Prostate gland (tissue), 2 donors: ENCODE measurements at regions not wholly inside any gene's neighbourhood (a gene's known extent, or its start where the extent isn't known, plus 50 kb on each side); places are given as distances from the start of the nearest gene placed in this dataset.

Experiments
- POLR2A ChIP-seq: fragments of 450-650 bp; IDR thresholded peaks from one replicate; pipeline ENCODE4 v1.6.1; 2016; ENCODE audit warnings: antibody characterized with exemption, mild to moderate bottlenecking
- POLR2AphosphoS5 ChIP-seq: sonication (generic); formaldehyde crosslinking; IDR thresholded peaks from one replicate; pipeline ENCODE4 v1.6.1; 2017; ENCODE audit warnings: antibody characterized with exemption
- TF ChIP-seq, protein P1 (sequence below), 4 experiments: fragments of 200-600 bp in 2 of 4; fragments of 450-650 bp in 2 of 4; sonication (generic) in 2 of 4; IDR thresholded peaks; 1 replicate in 3 of 4; 2 replicates in 1 of 4; pipeline ENCODE4 v1.5.1; 2016 to 2019; ENCODE audit warnings: antibody characterized with exemption in 4 of 4, mild to moderate bottlenecking in 2 of 4, moderate library complexity in 2 of 4

DNA sequence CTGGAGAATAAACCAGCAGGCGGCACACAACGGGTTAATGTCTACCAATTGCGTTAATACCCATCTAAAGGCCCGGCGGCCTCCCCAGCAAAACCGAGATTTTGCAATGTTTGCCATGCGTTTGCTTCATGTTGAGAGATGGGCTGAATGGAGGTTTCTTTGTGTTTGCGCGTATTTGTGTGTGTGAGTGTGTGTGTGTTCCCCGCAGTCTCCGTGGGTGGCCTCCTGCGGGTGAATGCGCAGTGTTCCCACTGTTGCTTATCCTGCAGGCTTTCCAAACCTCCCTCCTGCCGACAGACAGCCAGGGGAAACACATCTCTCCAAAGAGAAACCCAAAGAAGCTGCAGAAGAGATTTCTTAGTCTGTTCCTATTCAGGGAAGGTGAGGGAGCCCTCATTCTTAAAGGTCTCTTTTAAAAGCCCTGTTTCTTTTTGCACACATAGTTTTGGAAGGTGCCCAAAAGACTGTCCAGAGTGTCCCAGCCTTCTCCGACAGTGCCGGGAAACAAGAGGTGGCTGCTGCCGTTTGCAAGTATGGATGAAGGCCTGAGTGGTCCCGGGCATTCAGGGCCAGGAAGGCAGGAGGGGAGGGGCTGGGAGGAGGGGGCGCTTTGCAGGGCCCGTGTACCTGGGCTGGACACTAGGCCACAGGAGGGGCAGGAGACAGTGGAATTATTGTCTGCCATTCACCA lies 103.8 kb upstream of the ERCC6L2 start:
- TF ChIP-seq, protein P1, sequence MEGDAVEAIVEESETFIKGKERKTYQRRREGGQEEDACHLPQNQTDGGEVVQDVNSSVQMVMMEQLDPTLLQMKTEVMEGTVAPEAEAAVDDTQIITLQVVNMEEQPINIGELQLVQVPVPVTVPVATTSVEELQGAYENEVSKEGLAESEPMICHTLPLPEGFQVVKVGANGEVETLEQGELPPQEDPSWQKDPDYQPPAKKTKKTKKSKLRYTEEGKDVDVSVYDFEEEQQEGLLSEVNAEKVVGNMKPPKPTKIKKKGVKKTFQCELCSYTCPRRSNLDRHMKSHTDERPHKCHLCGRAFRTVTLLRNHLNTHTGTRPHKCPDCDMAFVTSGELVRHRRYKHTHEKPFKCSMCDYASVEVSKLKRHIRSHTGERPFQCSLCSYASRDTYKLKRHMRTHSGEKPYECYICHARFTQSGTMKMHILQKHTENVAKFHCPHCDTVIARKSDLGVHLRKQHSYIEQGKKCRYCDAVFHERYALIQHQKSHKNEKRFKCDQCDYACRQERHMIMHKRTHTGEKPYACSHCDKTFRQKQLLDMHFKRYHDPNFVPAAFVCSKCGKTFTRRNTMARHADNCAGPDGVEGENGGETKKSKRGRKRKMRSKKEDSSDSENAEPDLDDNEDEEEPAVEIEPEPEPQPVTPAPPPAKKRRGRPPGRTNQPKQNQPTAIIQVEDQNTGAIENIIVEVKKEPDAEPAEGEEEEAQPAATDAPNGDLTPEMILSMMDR (IDR thresholded peaks at IDR 0.05) = no peak
- TF ChIP-seq POLR2AphosphoS5 (no peak), POLR2A (no peak)
